ENCODE measurements at regions not wholly inside any gene's neighbourhood (a gene's known extent, or its start where the extent isn't known, plus 50 kb on each side); places are given as distances from the start of the nearest gene placed in this dataset.

DNA sequence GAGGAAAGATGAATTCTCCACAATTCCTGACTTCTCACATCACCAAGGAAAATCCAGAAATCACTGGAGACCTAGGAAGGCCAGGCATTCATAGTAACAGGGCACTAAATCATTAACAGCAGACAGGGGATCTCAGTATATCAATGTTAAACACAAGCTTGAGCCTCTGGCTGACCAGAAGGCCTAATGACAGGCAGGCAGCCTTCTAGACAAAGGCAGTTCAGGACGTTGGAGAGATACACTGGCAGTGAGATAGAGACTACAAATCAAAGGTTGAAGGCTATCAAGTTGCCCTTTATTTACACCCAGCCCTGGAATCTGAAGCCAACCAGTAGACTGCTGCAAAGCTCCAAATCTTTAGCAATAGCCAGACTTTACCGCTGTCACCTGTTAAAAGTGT, 422.8 kb upstream of the CCL2 start:
- no peak for TF ChIP-seq CTCF (IDR thresholded peaks at IDR 0.05; ENCODE audit: low read length)
- TF ChIP-seq EZH2 (IDR thresholded peaks at IDR 0.05; ENCODE audit: borderline replicate concordance, low read length), result no peak
